T-helper 17 cell (primary cell): ENCODE measurements at regions not wholly inside any gene's neighbourhood (a gene's known extent, or its start where the extent isn't known, plus 50 kb on each side); places are given as distances from the start of the nearest gene placed in this dataset.

Experiments
- ATAC-seq: fragments of 150-1000 bp; cut with Tn5 transposase; 2 replicates; pipeline ENCODE4 v1.10.0; 2021; ENCODE audit warnings: mild to moderate bottlenecking, moderate library complexity
- DNase-seq, 3 donors: peaks; one replicate each; pipeline versions ENCODE4 v3.0.0 to v3.0.0-alpha.2; 2020 to 2021
- H3K9me3 ChIP-seq: one replicate; pipeline ENCODE4 v1.7.0; 2013; ENCODE audit warnings: low read length, mild to moderate bottlenecking; ENCODE audit not compliant: control insufficient read depth, poor library complexity, severe bottlenecking
- H3K27ac Mint-ChIP-seq: one replicate; pipeline ENCODE4 v1.8.0; 2022; ENCODE audit warnings: mild to moderate bottlenecking, moderate library complexity, mixed read lengths
- H3K27me3 Mint-ChIP-seq: one replicate; pipeline ENCODE4 v1.8.0; 2022; ENCODE audit warnings: mixed read lengths
- H3K36me3 Mint-ChIP-seq: one replicate; pipeline ENCODE4 v1.8.0; 2022; ENCODE audit warnings: low read depth, mixed read lengths
- H3K4me1 Mint-ChIP-seq: one replicate; pipeline ENCODE4 v1.8.0; 2022; ENCODE audit warnings: mild to moderate bottlenecking, mixed read lengths
- H3K4me3 Mint-ChIP-seq: one replicate; pipeline ENCODE4 v1.8.0; 2022; ENCODE audit warnings: mild to moderate bottlenecking, moderate library complexity, mixed read lengths

DNA sequence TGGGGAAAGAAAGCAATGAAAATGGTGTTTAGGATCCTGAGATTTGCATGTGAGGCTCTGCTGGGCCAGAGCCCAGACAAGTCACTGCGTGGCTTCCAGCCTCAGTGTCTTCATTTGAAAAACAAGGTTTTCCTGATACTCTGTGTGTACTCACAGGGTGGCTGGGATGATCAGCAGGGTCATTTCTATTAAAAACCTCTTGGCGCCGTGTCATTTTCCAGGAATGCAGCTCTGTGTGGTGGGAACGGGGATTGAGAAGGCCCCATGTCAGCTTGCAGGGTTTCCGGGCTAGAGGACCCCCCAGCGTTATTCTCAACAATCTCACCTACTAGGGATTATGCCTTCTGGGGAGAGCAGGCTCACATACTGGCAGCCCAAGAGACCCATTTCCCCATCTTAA is 73.5 kb downstream of the FOXL1 start:
- Mint-ChIP-seq H3K4me1 (peaks cover 2% of the 10 kb centered on the region), H3K27me3 (peaks cover 12% of the 10 kb centered on the region), H3K4me3 (no peak overlapping the region), H3K36me3 (no peaks in the 10 kb centered on the region), H3K27ac (no peak overlapping the region)
- DNase-seq (no peak), ATAC-seq (no peak)
- no peaks in the 10 kb centered on the region for H3K9me3 ChIP-seq

GRCh38 chr16:86653285-86654006 is 75.1 kb downstream of the FOXL1 start:
- Mint-ChIP-seq H3K27me3 (peaks cover 18% of the 10 kb centered on the region), H3K27ac (no peak overlapping the region), H3K4me1 (peaks cover 2% of the 10 kb centered on the region), H3K4me3 (no peak overlapping the region), H3K36me3 (no peaks in the 10 kb centered on the region)
- no peaks in the 10 kb centered on the region for H3K9me3 ChIP-seq
- ATAC-seq (no peak), DNase-seq (no peak)

GRCh38 chr16:86657972-86658371 is 79.6 kb downstream of the FOXL1 start:
- no peaks in the 10 kb centered on the region for H3K4me1 Mint-ChIP-seq
- ATAC-seq (no peak), DNase-seq (no peak)
- H3K9me3 ChIP-seq, result no peaks in the 10 kb centered on the region
- no peak overlapping the region for H3K4me3 Mint-ChIP-seq
- peaks cover 20% of the 10 kb centered on the region for H3K27me3 Mint-ChIP-seq
- H3K36me3 Mint-ChIP-seq, result no peaks in the 10 kb centered on the region
- no peak overlapping the region for H3K27ac Mint-ChIP-seq

DNA sequence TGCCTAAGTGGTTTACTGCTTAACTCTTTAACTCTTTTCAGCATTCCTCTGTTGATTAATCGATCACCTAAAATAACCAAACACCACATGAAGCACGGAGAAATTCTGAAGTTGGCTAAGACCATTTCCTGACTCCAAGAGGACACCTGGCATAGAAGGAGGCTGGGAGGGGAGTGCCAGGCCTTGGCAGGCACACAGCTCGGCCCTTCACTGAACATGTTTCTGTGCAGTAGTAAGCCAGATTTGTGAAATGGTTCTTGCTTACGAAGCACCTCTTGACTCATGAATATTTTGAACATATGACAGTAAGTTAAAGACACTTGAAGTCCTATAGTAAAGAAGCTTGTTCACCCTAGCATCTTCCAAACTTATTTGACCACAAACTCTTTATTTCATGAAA is 82.3 kb downstream of the FOXL1 start:
- H3K9me3 ChIP-seq, result no peaks in the 10 kb centered on the region
- Mint-ChIP-seq H3K4me1 (peaks cover 7% of the 10 kb centered on the region), H3K36me3 (no peaks in the 10 kb centered on the region), H3K4me3 (no peak overlapping the region), H3K27ac (no peak overlapping the region), H3K27me3 (peaks cover 20% of the 10 kb centered on the region)
- ATAC-seq (no peak), DNase-seq (no peak)

DNA sequence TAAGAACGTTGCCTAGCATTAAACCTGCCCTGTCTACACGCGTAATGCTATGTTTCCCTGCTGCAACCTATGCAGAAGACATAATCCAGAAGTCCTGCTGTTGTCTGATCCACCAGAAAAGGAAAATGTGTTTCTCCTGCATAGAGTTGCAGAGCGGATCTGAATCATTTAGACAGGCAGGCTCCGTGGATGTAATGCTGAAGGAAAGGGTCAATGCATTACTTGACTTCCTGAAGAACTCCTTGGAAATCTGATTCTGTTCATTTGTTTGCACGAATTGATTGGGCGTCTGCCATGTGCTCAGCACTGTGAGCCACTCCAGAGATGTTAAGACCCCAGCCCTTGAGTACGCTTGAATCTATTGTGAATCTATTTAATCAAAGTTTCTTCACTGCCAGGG is 83.4 kb downstream of the FOXL1 start:
- peaks cover 20% of the 10 kb centered on the region for H3K27me3 Mint-ChIP-seq
- H3K4me1 Mint-ChIP-seq, result peaks cover 7% of the 10 kb centered on the region
- ATAC-seq, result no peak
- no peak for DNase-seq
- no peaks in the 10 kb centered on the region for H3K36me3 Mint-ChIP-seq
- no peak overlapping the region for H3K27ac Mint-ChIP-seq
- H3K4me3 Mint-ChIP-seq, result no peak overlapping the region
- no peaks in the 10 kb centered on the region for H3K9me3 ChIP-seq

- no peaks in the 10 kb centered on the region for H3K9me3 ChIP-seq
- Mint-ChIP-seq H3K4me3 (no peak overlapping the region), H3K36me3 (no peaks in the 10 kb centered on the region), H3K27ac (no peak overlapping the region), H3K27me3 (peaks cover 20% of the 10 kb centered on the region), H3K4me1 (peaks cover 7% of the 10 kb centered on the region)
- DNase-seq, result no peak
- no peak for ATAC-seq
Observed at GRCh38 chr16:86662195-86662594, 83.8 kb downstream of the FOXL1 start.

DNA sequence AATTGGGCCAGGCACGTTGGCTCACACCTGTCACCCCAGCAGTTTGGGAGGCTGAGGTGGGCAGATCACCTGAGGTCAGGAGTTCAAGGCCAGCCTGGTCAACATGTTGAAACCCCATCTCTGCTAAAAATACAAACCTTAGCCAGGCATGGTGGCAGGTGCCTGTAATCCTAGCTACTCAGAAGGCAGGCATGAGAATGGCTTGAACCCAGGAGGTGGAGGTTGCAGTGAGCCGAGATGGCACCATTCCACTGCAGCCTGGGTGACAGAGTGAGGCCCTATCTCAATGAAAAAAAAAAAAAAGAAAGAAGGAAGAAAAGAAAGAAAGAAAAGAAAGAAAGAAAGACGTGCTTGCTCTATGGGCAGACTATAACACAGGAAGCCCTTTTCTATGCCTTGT is 84.4 kb downstream of the FOXL1 start:
- ATAC-seq (no peak), DNase-seq (no peak)
- peaks cover 19% of the 10 kb centered on the region for H3K27me3 Mint-ChIP-seq
- H3K36me3 Mint-ChIP-seq, result no peaks in the 10 kb centered on the region
- peaks cover 7% of the 10 kb centered on the region for H3K4me1 Mint-ChIP-seq
- no peak overlapping the region for H3K4me3 Mint-ChIP-seq
- H3K27ac Mint-ChIP-seq, result no peak overlapping the region
- H3K9me3 ChIP-seq, result no peaks in the 10 kb centered on the region

DNA sequence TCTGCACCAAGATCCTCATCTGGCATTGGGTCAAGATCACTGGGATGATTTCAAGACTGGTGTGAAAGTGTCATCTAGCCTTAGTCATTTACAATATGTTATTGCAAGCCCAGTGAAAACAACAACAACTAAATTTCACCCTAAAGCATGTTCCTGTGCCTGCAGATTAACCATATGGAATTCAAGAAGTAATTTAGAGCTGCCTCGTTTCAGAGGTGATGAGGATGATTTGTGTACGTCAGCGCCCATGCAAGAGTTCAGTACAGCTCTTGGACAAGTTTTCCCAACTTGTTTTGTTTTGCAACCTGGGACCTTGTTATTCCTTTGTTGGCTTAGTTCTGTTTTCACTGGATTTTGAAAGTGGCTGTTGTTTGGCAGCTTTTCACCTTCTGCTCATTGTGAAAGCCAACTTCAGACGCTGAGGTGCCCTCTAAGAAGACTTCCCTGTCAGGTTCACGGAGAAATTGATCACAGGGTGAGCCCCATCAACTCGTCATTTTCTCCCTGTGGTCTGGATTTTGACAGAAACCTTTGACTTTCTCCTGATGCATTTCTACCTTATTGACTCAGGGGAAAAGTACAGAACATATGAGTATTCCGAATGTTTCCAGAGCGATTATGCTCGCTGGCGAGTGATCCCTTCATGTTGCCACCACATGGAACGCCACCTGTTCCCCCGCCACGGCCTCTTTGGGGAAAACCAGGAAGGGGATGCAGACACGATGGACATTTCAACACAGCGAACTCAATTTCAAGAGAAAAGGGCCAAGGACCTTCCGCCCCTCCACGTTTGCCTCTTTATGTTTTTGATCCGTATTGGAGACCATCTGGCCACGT is 85.6 kb downstream of the FOXL1 start:
- no peak for ATAC-seq
- DNase-seq, result no peak
- Mint-ChIP-seq H3K27ac (no peak overlapping the region), H3K27me3 (peaks cover 14% of the 10 kb centered on the region), H3K4me1 (peaks cover 7% of the 10 kb centered on the region), H3K36me3 (no peaks in the 10 kb centered on the region), H3K4me3 (peak overlapping the region; percentile 34)
- no peaks in the 10 kb centered on the region for H3K9me3 ChIP-seq

DNA sequence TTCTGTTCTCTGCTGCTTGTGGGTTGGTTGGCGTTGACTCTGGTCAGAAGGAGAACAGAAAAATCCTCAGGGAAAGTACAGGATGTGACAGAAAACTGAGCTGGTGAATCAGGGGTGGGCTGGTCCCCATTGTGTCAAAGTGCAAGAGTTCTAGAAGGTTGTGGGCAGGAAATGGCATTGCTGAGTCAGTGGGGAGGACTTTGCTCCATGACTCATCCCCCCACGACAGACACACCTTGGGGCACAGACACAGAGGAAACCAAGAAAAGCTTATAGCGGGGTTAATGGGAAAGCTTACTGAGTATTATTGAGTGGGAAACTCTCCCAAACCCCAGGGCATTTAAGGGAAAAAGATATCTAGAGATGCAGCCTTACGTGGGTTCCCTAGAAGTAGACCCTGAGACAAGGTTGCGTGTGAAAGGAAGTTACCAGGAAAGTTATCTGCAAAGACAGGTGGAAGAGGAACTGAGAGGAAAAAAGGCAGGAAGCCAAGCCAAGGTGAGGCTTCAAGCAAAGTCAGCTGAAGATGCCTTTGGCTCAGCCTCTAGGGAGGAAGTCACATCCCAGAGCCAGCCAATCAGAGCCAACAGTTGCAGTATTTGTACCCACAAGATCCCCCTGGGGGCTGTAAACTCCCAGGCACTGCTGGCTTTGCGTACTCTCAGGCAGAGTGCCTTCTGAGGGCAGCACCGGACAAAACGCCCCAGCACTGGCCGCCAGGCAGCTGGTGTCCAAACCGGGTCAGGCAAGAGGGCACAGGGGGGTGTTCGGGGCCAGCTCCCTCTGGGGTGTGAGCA is 86.4 kb downstream of the FOXL1 start:
- Mint-ChIP-seq H3K4me3 (peak overlapping the region; percentile 34), H3K27ac (no peak overlapping the region)
- ATAC-seq, result peak; percentile 30

GRCh38 chr16:86665319-86665675 is 86.9 kb downstream of the FOXL1 start:
- no peak overlapping the region for H3K27ac Mint-ChIP-seq
- no peak for ATAC-seq

More for the DNA sequence above, 86.4 kb downstream of the FOXL1 start:
- no peak for DNase-seq
- Mint-ChIP-seq H3K36me3 (no peaks in the 10 kb centered on the region), H3K4me1 (peaks cover 7% of the 10 kb centered on the region), H3K27me3 (peaks cover 14% of the 10 kb centered on the region)
- H3K9me3 ChIP-seq, result no peaks in the 10 kb centered on the region

GRCh38 chr16:86665929-86666328 is 87.6 kb downstream of the FOXL1 start:
- DNase-seq, result no peak
- ATAC-seq, result no peak
- Mint-ChIP-seq H3K4me1 (peaks cover 7% of the 10 kb centered on the region), H3K4me3 (no peak overlapping the region), H3K27ac (no peak overlapping the region), H3K27me3 (peaks cover 14% of the 10 kb centered on the region), H3K36me3 (no peaks in the 10 kb centered on the region)
- H3K9me3 ChIP-seq, result no peaks in the 10 kb centered on the region

More at GRCh38 chr16:86665319-86665675, 86.9 kb downstream of the FOXL1 start:
- no peaks in the 10 kb centered on the region for H3K9me3 ChIP-seq
- H3K4me1 Mint-ChIP-seq, result peaks cover 7% of the 10 kb centered on the region
- no peak overlapping the region for H3K4me3 Mint-ChIP-seq
- no peaks in the 10 kb centered on the region for H3K36me3 Mint-ChIP-seq
- DNase-seq, result no peak
- H3K27me3 Mint-ChIP-seq, result peaks cover 14% of the 10 kb centered on the region

DNA sequence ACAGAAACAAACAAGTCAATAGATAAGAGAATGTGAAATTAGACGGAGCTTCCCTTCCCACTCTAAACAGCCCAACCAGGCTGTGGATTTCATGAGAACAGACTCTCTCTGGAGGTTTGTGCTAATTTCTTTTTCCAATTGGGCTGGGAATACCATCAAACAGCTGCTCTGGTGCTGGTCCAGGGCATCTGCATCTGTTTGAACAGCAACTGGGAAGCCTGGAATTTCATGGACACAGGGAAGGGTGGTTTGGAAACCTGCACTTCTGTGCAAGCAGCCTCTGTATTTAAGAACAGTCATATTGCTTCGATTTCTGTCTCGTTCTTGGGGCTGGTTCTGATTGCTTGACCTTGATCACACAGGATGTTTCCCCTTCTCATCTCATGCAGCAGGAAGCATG is 88.7 kb downstream of the FOXL1 start:
- Mint-ChIP-seq H3K36me3 (no peaks in the 10 kb centered on the region), H3K4me3 (no peak overlapping the region), H3K27me3 (peaks cover 4% of the 10 kb centered on the region), H3K4me1 (peaks cover 7% of the 10 kb centered on the region), H3K27ac (no peak overlapping the region)
- DNase-seq (no peak), ATAC-seq (no peak)
- no peaks in the 10 kb centered on the region for H3K9me3 ChIP-seq
